ENCODE measurements at regions not wholly inside any gene's neighbourhood (a gene's known extent, or its start where the extent isn't known, plus 50 kb on each side); places are given as distances from the start of the nearest gene placed in this dataset.

DNA sequence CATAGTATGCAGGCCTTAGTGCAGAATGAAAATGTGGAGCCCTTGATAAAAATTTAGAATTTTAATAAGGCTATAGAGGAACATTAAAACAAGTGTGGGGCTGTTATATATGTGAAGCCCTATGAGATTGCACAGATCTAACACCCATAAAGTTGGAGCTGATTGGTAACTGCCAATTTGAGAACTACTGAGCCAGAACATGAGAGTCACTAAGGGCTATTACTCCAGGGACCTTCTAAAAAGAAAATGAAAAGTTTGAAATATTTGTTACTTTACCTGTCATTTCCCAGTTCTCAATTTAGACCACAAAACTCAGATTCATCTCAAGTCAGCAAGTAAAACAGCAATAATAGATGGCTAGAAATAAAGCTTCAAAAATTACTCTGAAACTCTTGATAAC, 898.6 kb downstream of the TLE1 start:
- Histone ChIP-seq H3K4me1 (ENCODE audit: insufficient read depth, low read length, poor library complexity, severe bottlenecking) (peaks cover 15% of the 10 kb centered on the region), H3K79me2 (ENCODE audit: insufficient read depth, low read length) (no peaks in the 10 kb centered on the region), H3K9ac (ENCODE audit: low read depth, low read length, poor library complexity, severe bottlenecking) (no peak overlapping the region), H3K36me3 (ENCODE audit: insufficient read depth, low read length) (no peaks in the 10 kb centered on the region), H3K9me3 (ENCODE audit: insufficient read depth, low read depth, low read length) (no peaks in the 10 kb centered on the region), H3K27me3 (ENCODE audit: insufficient read depth, low read length, poor library complexity, severe bottlenecking) (no peaks in the 10 kb centered on the region), H3K4me3 (ENCODE audit: low read length, poor library complexity, severe bottlenecking) (no peak overlapping the region), H4K20me1 (ENCODE audit: insufficient read depth, low read length, poor library complexity, severe bottlenecking) (no peaks in the 10 kb centered on the region), H3K9me2 (replicated peaks; ENCODE audit: low read depth, low read length) (no peaks in the 10 kb centered on the region), H2AFZ (ENCODE audit: low read length) (0 out of 2 replicates have a peak overlapping the region, but pooled peaks have one; percentile 23), H3F3A (ENCODE audit: low read depth) (peaks cover 3% of the 10 kb centered on the region; the same call in 1 of the 2 replicates), H3K4me2 (ENCODE audit: low read depth, low read length, poor library complexity, severe bottlenecking) (no peak overlapping the region)
- TF ChIP-seq, protein P1, sequence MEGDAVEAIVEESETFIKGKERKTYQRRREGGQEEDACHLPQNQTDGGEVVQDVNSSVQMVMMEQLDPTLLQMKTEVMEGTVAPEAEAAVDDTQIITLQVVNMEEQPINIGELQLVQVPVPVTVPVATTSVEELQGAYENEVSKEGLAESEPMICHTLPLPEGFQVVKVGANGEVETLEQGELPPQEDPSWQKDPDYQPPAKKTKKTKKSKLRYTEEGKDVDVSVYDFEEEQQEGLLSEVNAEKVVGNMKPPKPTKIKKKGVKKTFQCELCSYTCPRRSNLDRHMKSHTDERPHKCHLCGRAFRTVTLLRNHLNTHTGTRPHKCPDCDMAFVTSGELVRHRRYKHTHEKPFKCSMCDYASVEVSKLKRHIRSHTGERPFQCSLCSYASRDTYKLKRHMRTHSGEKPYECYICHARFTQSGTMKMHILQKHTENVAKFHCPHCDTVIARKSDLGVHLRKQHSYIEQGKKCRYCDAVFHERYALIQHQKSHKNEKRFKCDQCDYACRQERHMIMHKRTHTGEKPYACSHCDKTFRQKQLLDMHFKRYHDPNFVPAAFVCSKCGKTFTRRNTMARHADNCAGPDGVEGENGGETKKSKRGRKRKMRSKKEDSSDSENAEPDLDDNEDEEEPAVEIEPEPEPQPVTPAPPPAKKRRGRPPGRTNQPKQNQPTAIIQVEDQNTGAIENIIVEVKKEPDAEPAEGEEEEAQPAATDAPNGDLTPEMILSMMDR (conservative IDR thresholded peaks at IDR 0.05; ENCODE audit: low read length) = no peak
- TF ChIP-seq EZH2phosphoT487 (IDR thresholded peaks at IDR 0.05; ENCODE audit: borderline replicate concordance) = no peak

DNA sequence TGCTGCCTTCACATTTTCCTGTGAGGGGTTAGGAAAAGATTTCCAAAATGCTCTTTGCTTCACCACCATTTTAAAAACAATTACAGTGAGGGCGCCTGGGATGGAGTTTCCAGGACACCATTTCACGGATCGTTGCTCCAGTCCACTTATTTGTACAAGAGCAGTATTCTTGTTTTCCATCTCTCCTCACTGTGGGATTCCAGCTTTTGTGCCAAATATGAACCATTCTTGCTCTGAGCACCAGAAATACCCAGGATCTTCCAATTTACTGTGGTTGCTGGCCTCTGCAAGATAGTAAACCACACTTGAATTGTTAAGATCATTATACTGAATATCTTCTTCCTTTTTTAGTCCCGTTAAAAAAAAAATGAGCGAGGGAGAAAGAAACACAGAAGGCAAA, 899.5 kb downstream of the TLE1 start:
- no peaks in the 10 kb centered on the region for H3K36me3 ChIP-seq (ENCODE audit: insufficient read depth, low read length)
- H3K4me3 ChIP-seq (ENCODE audit: low read length, poor library complexity, severe bottlenecking) = no peak overlapping the region
- H3K4me2 ChIP-seq (ENCODE audit: low read depth, low read length, poor library complexity, severe bottlenecking) = peak overlapping the region; percentile 14
- no peak overlapping the region for H2AFZ ChIP-seq (ENCODE audit: low read length)
- no peaks in the 10 kb centered on the region for H3K27me3 ChIP-seq (ENCODE audit: insufficient read depth, low read length, poor library complexity, severe bottlenecking)
- no peak overlapping the region for H3K9ac ChIP-seq (ENCODE audit: low read depth, low read length, poor library complexity, severe bottlenecking)
- H3K9me3 ChIP-seq (ENCODE audit: insufficient read depth, low read depth, low read length) = no peaks in the 10 kb centered on the region
- H4K20me1 ChIP-seq (ENCODE audit: insufficient read depth, low read length, poor library complexity, severe bottlenecking) = no peaks in the 10 kb centered on the region
- peaks cover 3% of the 10 kb centered on the region; the same call in 1 of the 2 replicates for H3F3A ChIP-seq (ENCODE audit: low read depth)
- H3K4me1 ChIP-seq (ENCODE audit: insufficient read depth, low read length, poor library complexity, severe bottlenecking) = peaks cover 15% of the 10 kb centered on the region
- H3K9me2 ChIP-seq (replicated peaks; ENCODE audit: low read depth, low read length) = no peaks in the 10 kb centered on the region
- no peaks in the 10 kb centered on the region for H3K79me2 ChIP-seq (ENCODE audit: insufficient read depth, low read length)
- TF ChIP-seq, protein P1 (conservative IDR thresholded peaks at IDR 0.05; ENCODE audit: low read length) = no peak
- no peak for TF ChIP-seq EZH2phosphoT487 (IDR thresholded peaks at IDR 0.05; ENCODE audit: borderline replicate concordance)

DNA sequence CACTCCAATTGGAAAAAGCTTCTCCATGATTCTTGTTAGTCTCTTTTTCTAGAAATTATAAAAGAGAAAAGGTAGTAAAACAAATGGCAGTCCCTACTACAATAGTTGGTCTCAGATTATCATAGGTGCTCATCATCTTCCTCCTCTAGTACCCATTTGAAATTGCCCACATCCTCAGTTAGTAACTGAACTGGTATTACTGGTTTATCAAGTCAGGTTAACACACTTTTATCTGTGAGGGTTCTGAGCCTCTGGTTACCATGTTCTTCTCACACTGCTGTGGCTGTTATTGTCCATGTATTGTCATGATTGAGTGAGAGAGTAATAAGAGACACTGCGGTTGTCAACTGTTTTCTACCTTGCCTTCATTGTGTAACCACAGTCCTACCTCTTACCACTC, 901.7 kb downstream of the TLE1 start:
- H3K9me3 ChIP-seq (ENCODE audit: insufficient read depth, low read depth, low read length) = no peaks in the 10 kb centered on the region
- H3K4me2 ChIP-seq (ENCODE audit: low read depth, low read length, poor library complexity, severe bottlenecking) = no peak overlapping the region
- H3K4me3 ChIP-seq (ENCODE audit: low read length, poor library complexity, severe bottlenecking) = no peak overlapping the region
- H3K9me2 ChIP-seq (replicated peaks; ENCODE audit: low read depth, low read length) = no peaks in the 10 kb centered on the region
- H3K9ac ChIP-seq (ENCODE audit: low read depth, low read length, poor library complexity, severe bottlenecking) = no peak overlapping the region
- H3K27me3 ChIP-seq (ENCODE audit: insufficient read depth, low read length, poor library complexity, severe bottlenecking) = no peaks in the 10 kb centered on the region
- no peaks in the 10 kb centered on the region for H3K36me3 ChIP-seq (ENCODE audit: insufficient read depth, low read length)
- no peak overlapping the region for H2AFZ ChIP-seq (ENCODE audit: low read length)
- H3F3A ChIP-seq (ENCODE audit: low read depth) = peaks cover 3% of the 10 kb centered on the region; the same call in 1 of the 2 replicates
- TF ChIP-seq, protein P1 (conservative IDR thresholded peaks at IDR 0.05; ENCODE audit: low read length) = no peak
- no peak for TF ChIP-seq EZH2phosphoT487 (IDR thresholded peaks at IDR 0.05; ENCODE audit: borderline replicate concordance)
- H3K79me2 ChIP-seq (ENCODE audit: insufficient read depth, low read length) = no peaks in the 10 kb centered on the region
- no peaks in the 10 kb centered on the region for H4K20me1 ChIP-seq (ENCODE audit: insufficient read depth, low read length, poor library complexity, severe bottlenecking)
- peaks cover 15% of the 10 kb centered on the region for H3K4me1 ChIP-seq (ENCODE audit: insufficient read depth, low read length, poor library complexity, severe bottlenecking)

All from Loucy (cell line).